PFSK-1 (cell line): ENCODE measurements at regions not wholly inside any gene's neighbourhood (a gene's known extent, or its start where the extent isn't known, plus 50 kb on each side); places are given as distances from the start of the nearest gene placed in this dataset.

Experiments
- FOXP2 ChIP-seq: optimal IDR thresholded peaks from 2 replicates; pipeline ENCODE3; 2011; ENCODE audit warnings: borderline replicate concordance, control low read depth, inconsistent platforms; ENCODE audit not compliant: insufficient read depth; ENCODE audit errors: extremely low read length, extremely low read depth
- POLR2AphosphoS5 ChIP-seq: IDR thresholded peaks from 2 replicates; pipeline ENCODE4 v1.6.1; 2012; ENCODE audit warnings: low read depth, mild to moderate bottlenecking, control low read depth, low read length, moderate library complexity
- REST ChIP-seq, 2 experiments: IDR thresholded peaks; 2 replicates each; pipeline versions ENCODE4 v1.6.1 to v1.8.0; 2011 to 2012; ENCODE audit warnings: low read depth in 2 of 2, low read length in 2 of 2, control low read depth in 1 of 2, inconsistent platforms in 1 of 2, mild to moderate bottlenecking in 1 of 2, moderate library complexity in 1 of 2; ENCODE audit not compliant: insufficient read depth in 1 of 2
- SIN3A ChIP-seq: IDR thresholded peaks from 2 replicates; pipeline ENCODE4 v1.6.1; 2012; ENCODE audit warnings: mild to moderate bottlenecking, low read length, moderate library complexity, borderline replicate concordance; ENCODE audit not compliant: insufficient read depth
- TAF1 ChIP-seq: IDR thresholded peaks from 2 replicates; pipeline ENCODE4 v1.6.1; 2012; ENCODE audit warnings: low read length, control low read depth, borderline replicate concordance; ENCODE audit not compliant: insufficient read depth

GRCh38 chr20:48352042-48352441 lies 475.8 kb downstream of the PREX1 start:
- TF ChIP-seq SIN3A (no peak), TAF1 (no peak), FOXP2 (no peak), POLR2AphosphoS5 (no peak), REST (IDR thresholded peaks at IDR 0.05; ENCODE audit: insufficient read depth in 1 of 2, low read depth in 2 of 2, low read length in 2 of 2) (no peak)

GRCh38 chr20:48350313-48350988 lies 477.3 kb downstream of the PREX1 start:
- no peak for TF ChIP-seq POLR2AphosphoS5
- TF ChIP-seq REST (IDR thresholded peaks at IDR 0.05; ENCODE audit: insufficient read depth in 1 of 2, low read depth in 2 of 2, low read length in 2 of 2): no peak
- no peak for TF ChIP-seq SIN3A
- TF ChIP-seq FOXP2: no peak
- TF ChIP-seq TAF1: no peak

GRCh38 chr20:48349656-48350055 lies 478.1 kb downstream of the PREX1 start:
- TF ChIP-seq TAF1: no peak
- no peak for TF ChIP-seq REST (IDR thresholded peaks at IDR 0.05; ENCODE audit: insufficient read depth in 1 of 2, low read depth in 2 of 2, low read length in 2 of 2)
- no peak for TF ChIP-seq SIN3A
- TF ChIP-seq FOXP2: no peak
- no peak for TF ChIP-seq POLR2AphosphoS5

GRCh38 chr20:48348022-48348421 lies 479.8 kb downstream of the PREX1 start:
- TF ChIP-seq REST (IDR thresholded peaks at IDR 0.05; ENCODE audit: insufficient read depth in 1 of 2, low read depth in 2 of 2, low read length in 2 of 2): no peak
- TF ChIP-seq SIN3A: no peak
- no peak for TF ChIP-seq FOXP2
- no peak for TF ChIP-seq TAF1
- TF ChIP-seq POLR2AphosphoS5: no peak
